ENCODE measurements at regions not wholly inside any gene's neighbourhood (a gene's known extent, or its start where the extent isn't known, plus 50 kb on each side); places are given as distances from the start of the nearest gene placed in this dataset.

GRCh38 chr12:39178837-39179236 is 264.1 kb downstream of the KIF21A start:
- Histone ChIP-seq H3K27ac (no peak overlapping the region), H3K4me3 (no peak overlapping the region), H3K4me1 (no peaks in the 10 kb centered on the region), H3K36me3 (no peaks in the 10 kb centered on the region), H3K27me3 (no peaks in the 10 kb centered on the region), H3K9me3 (no peaks in the 10 kb centered on the region)
- no peak for ATAC-seq
- intact Hi-C loops (cut with DNase I), result no loop called here
- DNase-seq, result no peak
- TF ChIP-seq, protein P1, sequence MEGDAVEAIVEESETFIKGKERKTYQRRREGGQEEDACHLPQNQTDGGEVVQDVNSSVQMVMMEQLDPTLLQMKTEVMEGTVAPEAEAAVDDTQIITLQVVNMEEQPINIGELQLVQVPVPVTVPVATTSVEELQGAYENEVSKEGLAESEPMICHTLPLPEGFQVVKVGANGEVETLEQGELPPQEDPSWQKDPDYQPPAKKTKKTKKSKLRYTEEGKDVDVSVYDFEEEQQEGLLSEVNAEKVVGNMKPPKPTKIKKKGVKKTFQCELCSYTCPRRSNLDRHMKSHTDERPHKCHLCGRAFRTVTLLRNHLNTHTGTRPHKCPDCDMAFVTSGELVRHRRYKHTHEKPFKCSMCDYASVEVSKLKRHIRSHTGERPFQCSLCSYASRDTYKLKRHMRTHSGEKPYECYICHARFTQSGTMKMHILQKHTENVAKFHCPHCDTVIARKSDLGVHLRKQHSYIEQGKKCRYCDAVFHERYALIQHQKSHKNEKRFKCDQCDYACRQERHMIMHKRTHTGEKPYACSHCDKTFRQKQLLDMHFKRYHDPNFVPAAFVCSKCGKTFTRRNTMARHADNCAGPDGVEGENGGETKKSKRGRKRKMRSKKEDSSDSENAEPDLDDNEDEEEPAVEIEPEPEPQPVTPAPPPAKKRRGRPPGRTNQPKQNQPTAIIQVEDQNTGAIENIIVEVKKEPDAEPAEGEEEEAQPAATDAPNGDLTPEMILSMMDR (IDR thresholded peaks at IDR 0.05), result no peak

- Histone ChIP-seq H3K4me1 (no peaks in the 10 kb centered on the region), H3K36me3 (no peaks in the 10 kb centered on the region), H3K27me3 (no peaks in the 10 kb centered on the region), H3K4me3 (no peak overlapping the region), H3K27ac (no peak overlapping the region), H3K9me3 (no peaks in the 10 kb centered on the region)
- intact Hi-C loops (cut with DNase I), result no loop called here
- TF ChIP-seq, protein P1 (IDR thresholded peaks at IDR 0.05), result no peak
- DNase-seq (no peak), ATAC-seq (no peak)
Observed at GRCh38 chr12:39176356-39176755, 266.6 kb downstream of the KIF21A start.

GRCh38 chr12:39173726-39174125 is 268.3 kb upstream of the CPNE8 start:
- H3K27me3 ChIP-seq, result no peaks in the 10 kb centered on the region
- no peak overlapping the region for H3K27ac ChIP-seq
- no peak overlapping the region for H3K4me3 ChIP-seq
- H3K4me1 ChIP-seq, result no peaks in the 10 kb centered on the region
- no peaks in the 10 kb centered on the region for H3K36me3 ChIP-seq
- ATAC-seq (no peak), DNase-seq (no peak)
- TF ChIP-seq, protein P1 (IDR thresholded peaks at IDR 0.05), result no peak
- H3K9me3 ChIP-seq, result no peaks in the 10 kb centered on the region
- intact Hi-C loops (cut with DNase I), result no loop called here

- no peaks in the 10 kb centered on the region for H3K27me3 ChIP-seq
- H3K9me3 ChIP-seq, result no peaks in the 10 kb centered on the region
- H3K4me3 ChIP-seq, result no peak overlapping the region
- intact Hi-C loops (cut with DNase I), result no loop called here
- no peaks in the 10 kb centered on the region for H3K36me3 ChIP-seq
- no peak for DNase-seq
- no peaks in the 10 kb centered on the region for H3K4me1 ChIP-seq
- TF ChIP-seq, protein P1 (IDR thresholded peaks at IDR 0.05), result no peak
- H3K27ac ChIP-seq, result no peak overlapping the region
- ATAC-seq, result no peak
Observed at GRCh38 chr12:39165338-39165737, 259.9 kb upstream of the CPNE8 start.

GRCh38 chr12:39161465-39162085 is 256.2 kb upstream of the CPNE8 start:
- intact Hi-C loops (cut with DNase I), result no loop called here
- TF ChIP-seq, protein P1 (IDR thresholded peaks at IDR 0.05), result no peak
- Histone ChIP-seq H3K4me3 (no peak overlapping the region), H3K9me3 (no peaks in the 10 kb centered on the region), H3K4me1 (no peaks in the 10 kb centered on the region), H3K27me3 (no peaks in the 10 kb centered on the region), H3K27ac (no peak overlapping the region), H3K36me3 (no peaks in the 10 kb centered on the region)
- DNase-seq, result no peak
- ATAC-seq, result no peak
